ENCODE measurements at regions not wholly inside any gene's neighbourhood (a gene's known extent, or its start where the extent isn't known, plus 50 kb on each side); places are given as distances from the start of the nearest gene placed in this dataset.
"Not testable (repeated sequence)": the region's sequence is repeated elsewhere in the genome, so short reads cannot be mapped to it uniquely, and the experiment has no call there.

GRCh38 chr13:108069521-108070210 is 145.7 kb downstream of the LIG4 start:
- TF ChIP-seq CTCF (IDR thresholded peaks at IDR 0.05; ENCODE audit: control insufficient read depth, insufficient read depth, low read depth, low read length, missing control alignments), result no peak
- H3K4me3 ChIP-seq (ENCODE audit: control insufficient read depth, low read depth, low read length), result no peak overlapping the region
- no peak for DNase-seq (ENCODE audit: low read depth)

GRCh38 chr13:108064372-108064771 is 151.0 kb downstream of the LIG4 start:
- H3K4me3 ChIP-seq (ENCODE audit: control insufficient read depth, low read depth, low read length); DNase-seq (ENCODE audit: low read depth): not testable (repeated sequence)

DNA sequence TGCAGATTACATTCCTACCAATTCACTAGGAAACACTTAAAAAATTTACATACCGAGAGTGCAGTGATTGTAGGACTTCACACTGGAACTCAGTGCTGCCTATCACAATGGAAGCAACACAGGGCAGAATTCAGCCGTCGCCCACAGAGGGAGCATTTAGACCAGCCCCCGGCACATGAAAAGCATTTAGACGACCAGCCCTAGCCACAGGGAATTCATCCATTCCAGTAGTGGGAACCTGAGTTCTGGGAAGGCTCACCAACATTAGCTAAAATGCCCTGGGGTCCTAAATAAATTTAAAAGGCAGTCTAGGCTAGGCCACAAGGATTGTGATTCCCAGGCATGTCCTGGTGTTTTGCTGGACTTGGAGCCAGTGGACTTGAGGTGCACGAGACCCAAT is 155.2 kb downstream of the LIG4 start:
- no peak for DNase-seq (ENCODE audit: low read depth)
- no peak for TF ChIP-seq CTCF (IDR thresholded peaks at IDR 0.05; ENCODE audit: control insufficient read depth, insufficient read depth, low read depth, low read length, missing control alignments)
- no peak overlapping the region for H3K4me3 ChIP-seq (ENCODE audit: control insufficient read depth, low read depth, low read length)

DNA sequence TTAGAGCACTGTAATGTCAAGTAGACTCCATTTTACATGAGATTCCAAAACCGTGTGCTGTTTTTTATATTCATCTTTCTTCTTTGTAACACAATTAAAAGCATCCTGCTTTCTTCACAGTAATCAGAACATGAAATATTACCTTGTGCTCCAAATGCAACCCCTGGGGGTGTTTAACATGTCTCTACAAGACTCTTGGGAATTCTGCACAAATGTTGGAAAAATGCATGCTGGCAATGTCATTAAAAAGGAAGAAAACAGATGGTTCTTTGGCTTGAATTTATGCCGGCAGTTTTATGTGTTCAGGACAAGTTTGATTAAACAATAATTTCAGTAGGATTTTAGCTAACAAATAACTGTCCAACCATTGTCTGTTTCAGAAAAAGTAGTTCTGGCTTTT is 159.1 kb downstream of the LIG4 start:
- TF ChIP-seq CTCF (IDR thresholded peaks at IDR 0.05; ENCODE audit: control insufficient read depth, insufficient read depth, low read depth, low read length, missing control alignments), result no peak
- DNase-seq (ENCODE audit: low read depth), result no peak

GRCh38 chr13:108049211-108049610 is 166.1 kb downstream of the LIG4 start:
- H3K4me3 ChIP-seq (ENCODE audit: control insufficient read depth, low read depth, low read length), result no peak overlapping the region
- no peak for TF ChIP-seq CTCF (IDR thresholded peaks at IDR 0.05; ENCODE audit: control insufficient read depth, insufficient read depth, low read depth, low read length, missing control alignments)
- no peak for DNase-seq (ENCODE audit: low read depth)

More for the DNA sequence above, 159.1 kb downstream of the LIG4 start:
- no peak overlapping the region for H3K4me3 ChIP-seq (ENCODE audit: control insufficient read depth, low read depth, low read length)

- no peak for DNase-seq (ENCODE audit: low read depth)
- no peak overlapping the region for H3K4me3 ChIP-seq (ENCODE audit: control insufficient read depth, low read depth, low read length)
- no peak for TF ChIP-seq CTCF (IDR thresholded peaks at IDR 0.05; ENCODE audit: control insufficient read depth, insufficient read depth, low read depth, low read length, missing control alignments)
Measured at GRCh38 chr13:108044954-108045353, 170.4 kb downstream of the LIG4 start.

DNA sequence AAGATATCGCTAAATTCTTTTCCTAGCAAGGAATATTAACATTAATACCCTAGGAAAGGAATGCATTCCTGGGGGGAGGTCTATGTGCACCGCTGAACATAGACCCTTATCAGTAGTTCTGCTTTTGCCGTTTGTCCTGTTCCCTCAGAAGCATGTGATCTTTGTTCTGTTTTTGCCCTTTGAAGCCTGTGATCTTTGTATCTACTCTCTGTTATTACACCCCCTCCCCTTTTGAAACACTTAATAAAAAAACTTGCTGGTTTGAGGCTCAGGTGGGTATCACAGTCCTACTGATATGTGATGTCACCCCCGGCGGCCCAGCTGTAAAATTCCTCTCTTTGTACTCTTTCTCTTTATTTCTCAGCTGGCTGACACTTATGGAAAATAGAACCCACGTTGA is 172.5 kb downstream of the LIG4 start:
- not testable (repeated sequence) for H3K4me3 ChIP-seq (ENCODE audit: control insufficient read depth, low read depth, low read length); DNase-seq (ENCODE audit: low read depth)

GRCh38 chr13:108037348-108037747 is 178.0 kb downstream of the LIG4 start:
- TF ChIP-seq CTCF (IDR thresholded peaks at IDR 0.05; ENCODE audit: control insufficient read depth, insufficient read depth, low read depth, low read length, missing control alignments), result no peak
- H3K4me3 ChIP-seq (ENCODE audit: control insufficient read depth, low read depth, low read length), result no peak overlapping the region
- no peak for DNase-seq (ENCODE audit: low read depth)
